PC-9 (cell line): ENCODE measurements at regions not wholly inside any gene's neighbourhood (a gene's known extent, or its start where the extent isn't known, plus 50 kb on each side); places are given as distances from the start of the nearest gene placed in this dataset.

Source experiments
- CTCF ChIP-seq: fragments of 200-600 bp; sonication (generic); conservative IDR thresholded peaks from 2 replicates; pipeline ENCODE4 v1.6.1; 2017; ENCODE audit warnings: mixed run types, antibody characterized with exemption, mild to moderate bottlenecking, moderate library complexity
- EZH2 ChIP-seq: fragments of 200-600 bp; sonication (generic); IDR thresholded peaks from 2 replicates; pipeline ENCODE4 v1.8.0; 2017; ENCODE audit warnings: antibody characterized with exemption, low read depth

GRCh38 chr3:174444391-174444790, 414.7 kb upstream of the NAALADL2 start:
- TF ChIP-seq CTCF (no peak), EZH2 (no peak)
